SU-DHL-6 (cell line): ENCODE measurements at regions not wholly inside any gene's neighbourhood (a gene's known extent, or its start where the extent isn't known, plus 50 kb on each side); places are given as distances from the start of the nearest gene placed in this dataset.
"Not testable (repeated sequence)": the region's sequence is repeated elsewhere in the genome, so short reads cannot be mapped to it uniquely, and the experiment has no call there.

Experiments
- CTCF ChIP-seq: fragments of 200-600 bp; sonication (generic); IDR thresholded peaks from one replicate; pipeline ENCODE4 v1.5.1; 2017; ENCODE audit warnings: antibody characterized with exemption, mild to moderate bottlenecking, low read length, moderate library complexity; ENCODE audit not compliant: insufficient read depth, poor library complexity, severe bottlenecking
- EZH2phosphoT487 ChIP-seq: fragments of 200-600 bp; sonication (generic), shearing (Covaris generic); conservative IDR thresholded peaks from 2 replicates; pipeline ENCODE4 v1.6.1; 2018; ENCODE audit warnings: mild to moderate bottlenecking, antibody characterized with exemption, low read length, moderate library complexity, mixed read lengths

GRCh38 chr3:90206482-90206881 lies 1099.1 kb downstream of the EPHA3 start:
- TF ChIP-seq CTCF, EZH2phosphoT487: not testable (repeated sequence)
